ENCODE measurements at regions not wholly inside any gene's neighbourhood (a gene's known extent, or its start where the extent isn't known, plus 50 kb on each side); places are given as distances from the start of the nearest gene placed in this dataset.

- Histone ChIP-seq H3K36me3 (ENCODE audit: insufficient read depth, low read depth, low read length) (no peaks in the 10 kb centered on the region), H3K4me3 (ENCODE audit: low read length) (no peak overlapping the region), H3K27me3 (ENCODE audit: insufficient read depth, low read length) (no peaks in the 10 kb centered on the region), H3K27ac (ENCODE audit: low read length) (no peak overlapping the region), H3K9ac (ENCODE audit: low read depth, low read length) (no peak overlapping the region), H3K9me3 (ENCODE audit: insufficient read depth, low read depth, low read length) (no peaks in the 10 kb centered on the region), H3K4me1 (ENCODE audit: insufficient read depth, low read length) (peaks cover 7% of the 10 kb centered on the region; the same call in 1 of the 2 replicates)
These were observed 286.3 kb upstream of the DACH1 start for GRCh38 chr13:72153272-72153671.

- no peak overlapping the region for H3K4me3 ChIP-seq (ENCODE audit: low read length)
- H3K4me1 ChIP-seq (ENCODE audit: insufficient read depth, low read length), result peaks cover 7% of the 10 kb centered on the region; the same call in 1 of the 2 replicates
- no peaks in the 10 kb centered on the region for H3K27me3 ChIP-seq (ENCODE audit: insufficient read depth, low read length)
- no peak overlapping the region for H3K27ac ChIP-seq (ENCODE audit: low read length)
- no peaks in the 10 kb centered on the region for H3K36me3 ChIP-seq (ENCODE audit: insufficient read depth, low read depth, low read length)
- no peaks in the 10 kb centered on the region for H3K9me3 ChIP-seq (ENCODE audit: insufficient read depth, low read depth, low read length)
- no peak overlapping the region for H3K9ac ChIP-seq (ENCODE audit: low read depth, low read length)
These were observed 284.2 kb upstream of the DACH1 start for GRCh38 chr13:72151241-72151640.

GRCh38 chr13:72150502-72150901, 283.5 kb upstream of the DACH1 start:
- no peak overlapping the region for H3K9ac ChIP-seq (ENCODE audit: low read depth, low read length)
- H3K36me3 ChIP-seq (ENCODE audit: insufficient read depth, low read depth, low read length), result no peaks in the 10 kb centered on the region
- no peaks in the 10 kb centered on the region for H3K27me3 ChIP-seq (ENCODE audit: insufficient read depth, low read length)
- no peak overlapping the region for H3K4me3 ChIP-seq (ENCODE audit: low read length)
- no peak overlapping the region for H3K27ac ChIP-seq (ENCODE audit: low read length)
- no peaks in the 10 kb centered on the region for H3K9me3 ChIP-seq (ENCODE audit: insufficient read depth, low read depth, low read length)
- H3K4me1 ChIP-seq (ENCODE audit: insufficient read depth, low read length), result peaks cover 7% of the 10 kb centered on the region; the same call in 1 of the 2 replicates

- H3K27ac ChIP-seq (ENCODE audit: low read length), result no peak overlapping the region
- no peaks in the 10 kb centered on the region for H3K9me3 ChIP-seq (ENCODE audit: insufficient read depth, low read depth, low read length)
- H3K4me3 ChIP-seq (ENCODE audit: low read length), result no peak overlapping the region
- H3K4me1 ChIP-seq (ENCODE audit: insufficient read depth, low read length), result peaks cover 7% of the 10 kb centered on the region; the same call in 1 of the 2 replicates
- no peaks in the 10 kb centered on the region for H3K36me3 ChIP-seq (ENCODE audit: insufficient read depth, low read depth, low read length)
- no peak overlapping the region for H3K9ac ChIP-seq (ENCODE audit: low read depth, low read length)
- no peaks in the 10 kb centered on the region for H3K27me3 ChIP-seq (ENCODE audit: insufficient read depth, low read length)
These were observed 282.7 kb upstream of the DACH1 start for GRCh38 chr13:72149701-72150100.

- Histone ChIP-seq H3K36me3 (ENCODE audit: insufficient read depth, low read depth, low read length) (no peaks in the 10 kb centered on the region), H3K27me3 (ENCODE audit: insufficient read depth, low read length) (no peaks in the 10 kb centered on the region), H3K27ac (ENCODE audit: low read length) (no peak overlapping the region), H3K9ac (ENCODE audit: low read depth, low read length) (no peak overlapping the region), H3K4me3 (ENCODE audit: low read length) (no peak overlapping the region), H3K4me1 (ENCODE audit: insufficient read depth, low read length) (peaks cover 7% of the 10 kb centered on the region; the same call in 1 of the 2 replicates), H3K9me3 (ENCODE audit: insufficient read depth, low read depth, low read length) (no peaks in the 10 kb centered on the region)
These were observed 279.8 kb upstream of the DACH1 start for GRCh38 chr13:72146816-72147215.

GRCh38 chr13:72145383-72145782, 278.4 kb upstream of the DACH1 start:
- H3K27me3 ChIP-seq (ENCODE audit: insufficient read depth, low read length), result no peaks in the 10 kb centered on the region
- no peaks in the 10 kb centered on the region for H3K36me3 ChIP-seq (ENCODE audit: insufficient read depth, low read depth, low read length)
- H3K4me1 ChIP-seq (ENCODE audit: insufficient read depth, low read length), result peaks cover 4% of the 10 kb centered on the region; the same call in 1 of the 2 replicates
- no peak overlapping the region for H3K9ac ChIP-seq (ENCODE audit: low read depth, low read length)
- no peak overlapping the region for H3K27ac ChIP-seq (ENCODE audit: low read length)
- H3K9me3 ChIP-seq (ENCODE audit: insufficient read depth, low read depth, low read length), result no peaks in the 10 kb centered on the region
- no peak overlapping the region for H3K4me3 ChIP-seq (ENCODE audit: low read length)

- H3K4me3 ChIP-seq (ENCODE audit: low read length), result no peak overlapping the region
- no peak overlapping the region for H3K27ac ChIP-seq (ENCODE audit: low read length)
- H3K9ac ChIP-seq (ENCODE audit: low read depth, low read length), result no peak overlapping the region
- no peaks in the 10 kb centered on the region for H3K4me1 ChIP-seq (ENCODE audit: insufficient read depth, low read length)
- H3K36me3 ChIP-seq (ENCODE audit: insufficient read depth, low read depth, low read length), result no peaks in the 10 kb centered on the region
- H3K9me3 ChIP-seq (ENCODE audit: insufficient read depth, low read depth, low read length), result no peaks in the 10 kb centered on the region
- no peaks in the 10 kb centered on the region for H3K27me3 ChIP-seq (ENCODE audit: insufficient read depth, low read length)
These were observed 277.6 kb upstream of the DACH1 start for GRCh38 chr13:72144636-72145035.

- Histone ChIP-seq H3K27ac (ENCODE audit: low read length) (no peak overlapping the region), H3K9me3 (ENCODE audit: insufficient read depth, low read depth, low read length) (no peaks in the 10 kb centered on the region), H3K9ac (ENCODE audit: low read depth, low read length) (no peak overlapping the region), H3K4me1 (ENCODE audit: insufficient read depth, low read length) (no peaks in the 10 kb centered on the region), H3K36me3 (ENCODE audit: insufficient read depth, low read depth, low read length) (no peaks in the 10 kb centered on the region), H3K27me3 (ENCODE audit: insufficient read depth, low read length) (no peaks in the 10 kb centered on the region), H3K4me3 (ENCODE audit: low read length) (no peak overlapping the region)
These were observed 275.0 kb upstream of the DACH1 start for GRCh38 chr13:72141855-72142519.

- no peak overlapping the region for H3K27ac ChIP-seq (ENCODE audit: low read length)
- no peaks in the 10 kb centered on the region for H3K36me3 ChIP-seq (ENCODE audit: insufficient read depth, low read depth, low read length)
- no peaks in the 10 kb centered on the region for H3K27me3 ChIP-seq (ENCODE audit: insufficient read depth, low read length)
- no peaks in the 10 kb centered on the region for H3K9me3 ChIP-seq (ENCODE audit: insufficient read depth, low read depth, low read length)
- no peak overlapping the region for H3K4me3 ChIP-seq (ENCODE audit: low read length)
- peaks cover 4% of the 10 kb centered on the region; the same call in 1 of the 2 replicates for H3K4me1 ChIP-seq (ENCODE audit: insufficient read depth, low read length)
- H3K9ac ChIP-seq (ENCODE audit: low read depth, low read length), result no peak overlapping the region
These were observed 272.2 kb upstream of the DACH1 start for GRCh38 chr13:72139192-72139591.

- H3K27me3 ChIP-seq (ENCODE audit: insufficient read depth, low read length), result no peaks in the 10 kb centered on the region
- H3K4me3 ChIP-seq (ENCODE audit: low read length), result no peak overlapping the region
- no peak overlapping the region for H3K27ac ChIP-seq (ENCODE audit: low read length)
- no peaks in the 10 kb centered on the region for H3K9me3 ChIP-seq (ENCODE audit: insufficient read depth, low read depth, low read length)
- no peaks in the 10 kb centered on the region for H3K36me3 ChIP-seq (ENCODE audit: insufficient read depth, low read depth, low read length)
- peaks cover 4% of the 10 kb centered on the region; the same call in 1 of the 2 replicates for H3K4me1 ChIP-seq (ENCODE audit: insufficient read depth, low read length)
- no peak overlapping the region for H3K9ac ChIP-seq (ENCODE audit: low read depth, low read length)
These were observed 265.1 kb upstream of the DACH1 start for GRCh38 chr13:72132075-72132474.

- H3K9me3 ChIP-seq (ENCODE audit: insufficient read depth, low read depth, low read length), result no peaks in the 10 kb centered on the region
- H3K4me1 ChIP-seq (ENCODE audit: insufficient read depth, low read length), result no peaks in the 10 kb centered on the region
- H3K9ac ChIP-seq (ENCODE audit: low read depth, low read length), result no peak overlapping the region
- H3K27me3 ChIP-seq (ENCODE audit: insufficient read depth, low read length), result no peaks in the 10 kb centered on the region
- no peak overlapping the region for H3K27ac ChIP-seq (ENCODE audit: low read length)
- H3K36me3 ChIP-seq (ENCODE audit: insufficient read depth, low read depth, low read length), result no peaks in the 10 kb centered on the region
- no peak overlapping the region for H3K4me3 ChIP-seq (ENCODE audit: low read length)
These were observed 262.1 kb upstream of the DACH1 start for GRCh38 chr13:72129117-72129516.

GRCh38 chr13:72127031-72127430, 260.0 kb upstream of the DACH1 start:
- H3K36me3 ChIP-seq (ENCODE audit: insufficient read depth, low read depth, low read length), result no peaks in the 10 kb centered on the region
- H3K27me3 ChIP-seq (ENCODE audit: insufficient read depth, low read length), result no peaks in the 10 kb centered on the region
- no peak overlapping the region for H3K9ac ChIP-seq (ENCODE audit: low read depth, low read length)
- no peak overlapping the region for H3K27ac ChIP-seq (ENCODE audit: low read length)
- peaks cover 11% of the 10 kb centered on the region for H3K4me1 ChIP-seq (ENCODE audit: insufficient read depth, low read length)
- H3K9me3 ChIP-seq (ENCODE audit: insufficient read depth, low read depth, low read length), result 0 out of 2 replicates have a peak, but pooled peaks cover 2% of the 10 kb centered on the region
- no peak overlapping the region for H3K4me3 ChIP-seq (ENCODE audit: low read length)
